DND-41 (cell line): ENCODE measurements at regions not wholly inside any gene's neighbourhood (a gene's known extent, or its start where the extent isn't known, plus 50 kb on each side); places are given as distances from the start of the nearest gene placed in this dataset.

Source experiments
- EZH2 ChIP-seq: IDR thresholded peaks from 3 replicates; pipeline ENCODE4 v1.6.1; 2012; ENCODE audit warnings: borderline replicate concordance, low read depth, mild to moderate bottlenecking, moderate library complexity, low read length, inconsistent platforms; ENCODE audit not compliant: severe bottlenecking
- TF ChIP-seq, protein P1 (sequence below): IDR thresholded peaks from 2 replicates; pipeline ENCODE4 v1.5.1; 2012; ENCODE audit warnings: borderline replicate concordance, low read length, moderate library complexity, mild to moderate bottlenecking; ENCODE audit not compliant: poor library complexity, severe bottlenecking; ENCODE audit errors: extremely low read depth

DNA sequence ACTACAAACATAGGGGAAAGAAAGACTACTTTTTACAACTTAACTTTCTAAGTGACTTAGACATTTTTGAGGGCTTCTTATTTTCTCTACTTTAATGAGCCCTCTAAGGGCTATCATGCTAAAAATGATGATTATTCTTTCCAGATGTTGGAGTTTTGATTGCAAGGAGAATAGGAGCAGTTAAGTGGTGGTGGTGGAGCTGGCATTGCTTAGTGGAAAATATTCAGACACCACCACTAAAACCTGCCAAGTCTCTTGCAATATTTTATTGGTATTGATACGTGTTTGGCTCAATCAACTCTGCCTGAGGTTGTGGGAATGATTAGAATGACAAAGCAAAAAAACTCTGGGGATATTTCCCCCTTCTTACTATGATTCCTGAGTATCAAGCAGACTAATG, 82.6 kb upstream of the PTGFR start:
- no peak for TF ChIP-seq EZH2
- TF ChIP-seq, protein P1, sequence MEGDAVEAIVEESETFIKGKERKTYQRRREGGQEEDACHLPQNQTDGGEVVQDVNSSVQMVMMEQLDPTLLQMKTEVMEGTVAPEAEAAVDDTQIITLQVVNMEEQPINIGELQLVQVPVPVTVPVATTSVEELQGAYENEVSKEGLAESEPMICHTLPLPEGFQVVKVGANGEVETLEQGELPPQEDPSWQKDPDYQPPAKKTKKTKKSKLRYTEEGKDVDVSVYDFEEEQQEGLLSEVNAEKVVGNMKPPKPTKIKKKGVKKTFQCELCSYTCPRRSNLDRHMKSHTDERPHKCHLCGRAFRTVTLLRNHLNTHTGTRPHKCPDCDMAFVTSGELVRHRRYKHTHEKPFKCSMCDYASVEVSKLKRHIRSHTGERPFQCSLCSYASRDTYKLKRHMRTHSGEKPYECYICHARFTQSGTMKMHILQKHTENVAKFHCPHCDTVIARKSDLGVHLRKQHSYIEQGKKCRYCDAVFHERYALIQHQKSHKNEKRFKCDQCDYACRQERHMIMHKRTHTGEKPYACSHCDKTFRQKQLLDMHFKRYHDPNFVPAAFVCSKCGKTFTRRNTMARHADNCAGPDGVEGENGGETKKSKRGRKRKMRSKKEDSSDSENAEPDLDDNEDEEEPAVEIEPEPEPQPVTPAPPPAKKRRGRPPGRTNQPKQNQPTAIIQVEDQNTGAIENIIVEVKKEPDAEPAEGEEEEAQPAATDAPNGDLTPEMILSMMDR = no peak
